ENCODE measurements at regions not wholly inside any gene's neighbourhood (a gene's known extent, or its start where the extent isn't known, plus 50 kb on each side); places are given as distances from the start of the nearest gene placed in this dataset.

- TF ChIP-seq, protein P1, sequence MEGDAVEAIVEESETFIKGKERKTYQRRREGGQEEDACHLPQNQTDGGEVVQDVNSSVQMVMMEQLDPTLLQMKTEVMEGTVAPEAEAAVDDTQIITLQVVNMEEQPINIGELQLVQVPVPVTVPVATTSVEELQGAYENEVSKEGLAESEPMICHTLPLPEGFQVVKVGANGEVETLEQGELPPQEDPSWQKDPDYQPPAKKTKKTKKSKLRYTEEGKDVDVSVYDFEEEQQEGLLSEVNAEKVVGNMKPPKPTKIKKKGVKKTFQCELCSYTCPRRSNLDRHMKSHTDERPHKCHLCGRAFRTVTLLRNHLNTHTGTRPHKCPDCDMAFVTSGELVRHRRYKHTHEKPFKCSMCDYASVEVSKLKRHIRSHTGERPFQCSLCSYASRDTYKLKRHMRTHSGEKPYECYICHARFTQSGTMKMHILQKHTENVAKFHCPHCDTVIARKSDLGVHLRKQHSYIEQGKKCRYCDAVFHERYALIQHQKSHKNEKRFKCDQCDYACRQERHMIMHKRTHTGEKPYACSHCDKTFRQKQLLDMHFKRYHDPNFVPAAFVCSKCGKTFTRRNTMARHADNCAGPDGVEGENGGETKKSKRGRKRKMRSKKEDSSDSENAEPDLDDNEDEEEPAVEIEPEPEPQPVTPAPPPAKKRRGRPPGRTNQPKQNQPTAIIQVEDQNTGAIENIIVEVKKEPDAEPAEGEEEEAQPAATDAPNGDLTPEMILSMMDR (IDR thresholded peaks at IDR 0.05; ENCODE audit: low read depth, low read length, poor library complexity, severe bottlenecking), result no peak
- TF ChIP-seq EZH2phosphoT487 (IDR thresholded peaks at IDR 0.05; ENCODE audit: borderline replicate concordance, low read length), result no peak
Measured at GRCh38 chr6:145138469-145139139, 596.7 kb downstream of the EPM2A start.
